ENCODE measurements at regions not wholly inside any gene's neighbourhood (a gene's known extent, or its start where the extent isn't known, plus 50 kb on each side); places are given as distances from the start of the nearest gene placed in this dataset.

DNA sequence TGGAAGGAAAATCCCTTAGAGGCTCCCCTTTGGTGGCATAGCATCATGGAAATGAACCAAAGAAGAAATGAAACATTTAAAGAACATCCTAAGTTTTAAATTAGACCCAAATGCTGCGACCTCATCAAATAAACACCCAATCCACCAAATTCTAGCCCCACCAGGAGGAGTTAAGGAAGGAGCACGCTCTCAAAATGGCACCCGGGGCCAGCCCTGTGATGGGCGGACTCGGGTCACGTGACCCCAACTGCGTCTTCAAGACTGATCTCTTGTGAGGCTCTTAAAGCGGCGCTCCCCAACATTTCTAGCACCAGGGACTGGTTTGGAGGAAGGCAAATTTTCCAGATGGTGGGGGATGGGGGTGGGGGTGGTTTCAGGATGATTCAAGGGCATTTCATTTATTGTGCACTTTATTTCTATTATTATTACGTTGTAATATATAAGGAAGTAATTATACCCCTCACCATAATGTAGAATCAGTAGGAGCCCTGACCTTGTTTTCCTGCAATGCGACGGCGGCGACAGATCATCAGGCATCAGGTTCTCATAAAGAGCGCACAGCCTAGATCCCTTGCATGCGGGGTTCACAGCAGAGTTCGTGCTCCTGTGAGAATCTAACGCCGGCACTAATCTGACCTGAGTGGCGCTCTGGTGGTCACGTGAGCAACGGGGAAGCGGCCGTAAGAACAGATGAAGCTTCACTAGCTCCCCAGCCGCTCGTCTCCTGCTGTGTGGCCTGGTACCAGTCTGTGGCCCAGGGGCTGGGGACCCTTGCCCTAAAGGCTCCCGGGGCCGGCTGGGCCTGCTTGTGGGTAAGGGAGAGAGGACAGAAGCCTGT, 55.3 kb upstream of the SLC22A11 start:
- DNase-seq, result peak; percentile 18

DNA sequence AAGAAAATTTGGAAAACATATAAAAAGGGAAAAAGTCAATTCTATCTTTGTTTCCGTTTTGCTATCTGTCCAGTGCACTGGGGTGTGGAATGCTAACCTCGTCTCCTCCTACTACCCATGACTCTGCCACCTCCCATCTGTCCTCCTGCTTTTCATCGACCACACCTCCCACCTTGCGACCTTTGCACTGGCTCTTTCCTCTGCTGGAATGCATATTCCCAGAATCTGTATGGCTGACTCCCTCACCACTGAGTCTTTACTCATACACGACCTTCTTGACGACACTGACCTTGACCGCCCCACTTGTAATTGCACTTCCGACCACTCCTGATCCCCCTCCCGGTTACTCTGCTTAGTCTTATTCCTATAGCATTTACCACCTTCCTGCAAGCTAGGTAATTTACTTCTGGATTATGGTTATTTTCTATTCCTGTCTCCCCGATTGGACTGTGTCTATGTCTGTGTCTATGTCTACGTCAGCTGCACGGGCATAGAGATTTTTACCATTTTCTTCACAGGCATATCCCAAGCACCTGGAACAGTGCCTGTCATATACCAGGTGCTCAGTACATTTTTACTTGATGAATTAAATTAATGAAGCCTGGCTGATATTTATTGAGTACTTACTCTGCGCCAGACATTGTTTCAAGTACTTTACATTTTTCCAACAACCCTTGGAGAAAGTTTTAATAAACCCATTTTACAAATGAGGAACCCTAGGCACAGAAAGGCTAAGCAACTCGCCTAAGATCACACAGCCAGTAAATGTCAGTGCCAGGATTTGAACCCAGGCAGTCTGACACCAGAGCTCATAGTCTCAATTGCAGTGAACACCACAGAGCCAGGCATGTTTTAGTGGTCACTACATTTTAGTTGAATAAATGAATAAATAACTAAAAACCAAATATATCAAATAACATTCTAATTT, 54.0 kb upstream of the SLC22A11 start:
- no peak for DNase-seq

DNA sequence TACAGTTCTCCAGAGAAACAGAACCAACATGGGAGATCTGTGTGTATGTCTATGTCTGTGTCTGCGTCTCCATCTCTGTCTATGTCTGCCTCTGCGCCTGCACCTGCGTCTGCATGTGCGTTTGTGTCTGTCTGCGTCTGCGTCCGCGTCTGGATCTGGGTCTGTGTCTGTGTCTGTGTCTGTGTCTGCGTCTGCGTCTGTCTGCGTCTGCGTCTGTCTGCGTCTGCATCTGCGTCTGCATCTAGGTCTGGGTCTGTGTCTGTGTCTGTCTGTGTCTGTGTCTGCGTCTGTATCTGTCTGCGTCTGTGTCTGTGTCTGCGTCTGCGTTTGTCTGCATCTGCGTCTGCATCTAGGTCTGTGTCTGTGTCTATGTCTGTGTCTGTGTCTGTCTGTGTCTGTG, 53.1 kb upstream of the SLC22A11 start:
- no peak for DNase-seq

DNA sequence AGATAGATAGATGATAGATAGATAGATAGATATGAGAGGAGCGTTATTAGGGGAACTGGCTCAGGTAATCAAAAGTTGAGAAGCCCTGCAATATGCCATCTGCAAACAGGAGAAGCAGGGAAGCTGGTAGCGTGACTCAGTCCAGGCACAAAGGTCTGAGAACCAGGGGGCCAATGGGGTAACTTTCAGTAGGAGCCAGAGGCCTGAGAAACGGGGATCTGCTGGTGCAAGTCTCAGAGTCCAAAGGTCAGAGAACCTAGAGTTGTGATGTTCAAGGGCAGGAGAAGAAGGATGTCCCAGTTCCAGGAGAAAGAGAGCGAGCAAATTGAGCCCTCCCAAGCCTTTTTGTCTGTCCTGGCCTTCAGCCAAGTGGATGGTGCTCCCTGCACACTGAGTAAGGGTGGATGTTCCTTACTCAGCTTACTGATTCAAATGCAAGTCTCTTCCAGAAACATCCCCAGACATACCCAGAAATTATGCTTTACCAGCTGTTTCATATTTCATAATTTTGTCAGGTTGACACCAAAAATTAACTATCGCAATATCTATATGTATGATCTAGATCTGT, 52.5 kb upstream of the SLC22A11 start:
- DNase-seq, result no peak

DNA sequence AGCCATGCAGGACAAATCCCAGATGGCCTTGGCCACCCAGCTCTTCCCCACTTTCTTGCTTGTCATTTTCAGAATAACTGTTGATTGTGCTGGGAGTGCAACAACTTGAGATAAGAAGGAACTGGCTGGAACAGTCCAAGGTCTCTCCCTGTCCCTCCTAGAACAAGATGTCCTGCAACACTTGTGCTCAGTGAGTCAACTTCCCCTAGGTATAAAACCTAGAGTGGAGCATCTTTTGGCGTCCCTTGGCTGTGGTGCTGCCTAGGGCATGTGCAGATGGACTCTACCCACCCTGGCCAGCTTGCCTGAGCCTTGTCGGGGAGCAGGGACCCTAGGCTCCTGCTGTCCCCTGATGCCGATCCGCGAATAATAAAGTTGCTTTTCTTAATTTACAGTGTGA, 50.7 kb upstream of the SLC22A11 start:
- no peak for DNase-seq

Data from muscle of arm (tissue), 1 donor.